GM23248 (cell line): ENCODE measurements at regions not wholly inside any gene's neighbourhood (a gene's known extent, or its start where the extent isn't known, plus 50 kb on each side); places are given as distances from the start of the nearest gene placed in this dataset.

Source experiments
- DNase-seq: peaks from one replicate; pipeline ENCODE4 v3.0.0-alpha.2; 2015
- H2AFZ ChIP-seq: fragments of 200-600 bp; sonication (generic); 2 replicates; pipeline ENCODE4 v1.6.1; 2016; ENCODE audit warnings: antibody characterized with exemption
- H3F3A ChIP-seq: fragments of 200-600 bp; sonication (generic); 2 replicates; pipeline ENCODE4 v1.6.1; 2016; ENCODE audit warnings: mild to moderate bottlenecking, antibody characterized with exemption, mixed run types; ENCODE audit not compliant: insufficient read depth
- H3K27ac ChIP-seq: fragments of 200-600 bp; sonication (generic); 2 replicates; pipeline ENCODE4 v1.5.1; 2016; ENCODE audit warnings: mild to moderate bottlenecking
- H3K27me3 ChIP-seq: fragments of 200-600 bp; sonication (generic); replicated peaks from 2 replicates; pipeline ENCODE4 v1.6.1; 2016; ENCODE audit warnings: mild to moderate bottlenecking; ENCODE audit not compliant: insufficient read depth
- H3K36me3 ChIP-seq: fragments of 200-600 bp; sonication (generic); 2 replicates; pipeline ENCODE4 v1.6.1; 2016; ENCODE audit warnings: low read depth, mild to moderate bottlenecking
- H3K4me1 ChIP-seq: fragments of 200-600 bp; sonication (generic); 2 replicates; pipeline ENCODE4 v1.6.1; 2016; ENCODE audit warnings: mild to moderate bottlenecking; ENCODE audit not compliant: insufficient read depth
- H3K4me2 ChIP-seq: fragments of 200-600 bp; sonication (generic); one replicate; pipeline ENCODE4 v1.6.1; 2016; ENCODE audit warnings: mild to moderate bottlenecking; ENCODE audit not compliant: unreplicated experiment
- H3K4me3 ChIP-seq: fragments of 200-600 bp; sonication (generic); 2 replicates; pipeline ENCODE4 v1.5.1; 2016; ENCODE audit warnings: mild to moderate bottlenecking
- H3K79me2 ChIP-seq: fragments of 200-600 bp; sonication (generic); 2 replicates; pipeline ENCODE4 v1.6.1; 2016; ENCODE audit warnings: mild to moderate bottlenecking; ENCODE audit not compliant: insufficient read depth
- H3K9ac ChIP-seq: fragments of 200-600 bp; sonication (generic); 2 replicates; pipeline ENCODE4 v1.6.1; 2016; ENCODE audit warnings: mild to moderate bottlenecking
- H3K9me2 ChIP-seq: fragments of 200-600 bp; sonication (generic); 2 replicates; pipeline ENCODE4 v1.6.1; 2016; ENCODE audit warnings: mixed run types, mild to moderate bottlenecking, moderate library complexity; ENCODE audit not compliant: insufficient read depth
- H3K9me3 ChIP-seq: fragments of 200-600 bp; sonication (generic); one replicate; pipeline ENCODE4 v1.6.1; 2017; ENCODE audit warnings: low read depth
- H4K20me1 ChIP-seq: fragments of 200-600 bp; sonication (generic); 2 replicates; pipeline ENCODE4 v1.6.0; 2016; ENCODE audit not compliant: insufficient read depth
- EZH2 ChIP-seq: fragments of 200-600 bp; sonication (generic); IDR thresholded peaks from 2 replicates; pipeline ENCODE4 v1.6.1; 2018; ENCODE audit warnings: antibody characterized with exemption, mild to moderate bottlenecking; ENCODE audit not compliant: insufficient read depth, poor library complexity, severe bottlenecking
- EZH2phosphoT487 ChIP-seq: fragments of 200-600 bp; sonication (generic); IDR thresholded peaks from 2 replicates; pipeline ENCODE4 v1.6.1; 2018; ENCODE audit warnings: antibody characterized with exemption, moderate library complexity, mild to moderate bottlenecking, low read depth; ENCODE audit not compliant: insufficient read depth
- WGBS, 2 experiments: methylation state at CpG; one replicate each; pipeline ENCODE4 v1.1.6; 2015 to 2017; ENCODE audit warnings: low lambda C conversion rate in 2 of 2, low coverage in 1 of 2; ENCODE audit errors: missing lambda C conversion rate in 2 of 2; 5-methylcytosine and 5-hydroxymethylcytosine counted together
- in situ Hi-C: fragments of 300-500 bp; cut with MboI; formaldehyde crosslinking; loops from 2 replicates; pipeline ENCODE4 v1.15.0; 2020

GRCh38 chr7:135853008-135853407 lies 104.4 kb upstream of the FAM180A start:
- Histone ChIP-seq H3K9me2 (no peaks in the 10 kb centered on the region), H3K4me1 (peaks cover 25% of the 10 kb centered on the region), H2AFZ (no peak overlapping the region), H3K9ac (no peak overlapping the region), H3K4me2 (no peak overlapping the region), H3K79me2 (no peaks in the 10 kb centered on the region), H3K27ac (peak overlapping the region; percentile 15; the same call in 1 of the 2 replicates), H3K36me3 (no peaks in the 10 kb centered on the region), H3K4me3 (no peak overlapping the region), H4K20me1 (no peaks in the 10 kb centered on the region), H3K9me3 (no peaks in the 10 kb centered on the region), H3K27me3 (no peaks in the 10 kb centered on the region), H3F3A (peaks cover 15% of the 10 kb centered on the region)
- in situ Hi-C loops: no loop called here
- DNase-seq: no peak
- 65 to 75% methylated on average over 3 of the region's 3 CpGs for WGBS, 2 experiments
- TF ChIP-seq EZH2phosphoT487 (no peak), EZH2 (no peak)

- H3K27ac ChIP-seq: no peak overlapping the region
- no peaks in the 10 kb centered on the region for H4K20me1 ChIP-seq
- in situ Hi-C loops: no loop called here
- no peak overlapping the region for H3K4me2 ChIP-seq
- no peak overlapping the region for H3K4me3 ChIP-seq
- H3K9ac ChIP-seq: no peak overlapping the region
- H3K9me2 ChIP-seq: no peaks in the 10 kb centered on the region
- H3K4me1 ChIP-seq: peaks cover 10% of the 10 kb centered on the region
- H3K36me3 ChIP-seq: no peaks in the 10 kb centered on the region
- no peaks in the 10 kb centered on the region for H3K79me2 ChIP-seq
- H3K27me3 ChIP-seq: no peaks in the 10 kb centered on the region
- H2AFZ ChIP-seq: no peak overlapping the region
- 86 to 96% methylated on average over 2 of the region's 2 CpGs for WGBS, 2 experiments
- H3F3A ChIP-seq: no peaks in the 10 kb centered on the region
- TF ChIP-seq EZH2 (no peak), EZH2phosphoT487 (no peak)
- no peaks in the 10 kb centered on the region for H3K9me3 ChIP-seq
- no peak for DNase-seq
Observed at GRCh38 chr7:135847242-135847641, 98.6 kb upstream of the FAM180A start.

GRCh38 chr7:135846339-135846738 lies 97.7 kb upstream of the FAM180A start:
- Histone ChIP-seq H4K20me1 (no peaks in the 10 kb centered on the region), H3K4me2 (no peak overlapping the region), H3K4me3 (no peak overlapping the region), H2AFZ (no peak overlapping the region), H3K4me1 (peaks cover 10% of the 10 kb centered on the region), H3K9me3 (no peaks in the 10 kb centered on the region), H3K9me2 (no peaks in the 10 kb centered on the region), H3K27ac (no peak overlapping the region), H3K27me3 (no peaks in the 10 kb centered on the region), H3K79me2 (no peaks in the 10 kb centered on the region), H3F3A (no peaks in the 10 kb centered on the region), H3K36me3 (no peaks in the 10 kb centered on the region), H3K9ac (no peak overlapping the region)
- WGBS, 2 experiments: 87 to 93% methylated on average over 5 of the region's 5 CpGs
- no peak for TF ChIP-seq EZH2
- TF ChIP-seq EZH2phosphoT487: no peak
- in situ Hi-C loops: no loop called here
- DNase-seq: no peak

GRCh38 chr7:135845415-135846075 lies 96.9 kb upstream of the FAM180A start:
- no peak overlapping the region for H2AFZ ChIP-seq
- no peak overlapping the region for H3K4me2 ChIP-seq
- TF ChIP-seq EZH2 (no peak), EZH2phosphoT487 (no peak)
- in situ Hi-C loops: no loop called here
- 82 to 93% methylated on average over 3 of the region's 3 CpGs for WGBS, 2 experiments
- no peaks in the 10 kb centered on the region for H4K20me1 ChIP-seq
- no peak overlapping the region for H3K9ac ChIP-seq
- H3K79me2 ChIP-seq: no peaks in the 10 kb centered on the region
- no peak overlapping the region for H3K4me3 ChIP-seq
- DNase-seq: peak; percentile 25
- no peak overlapping the region for H3K27ac ChIP-seq
- H3F3A ChIP-seq: no peaks in the 10 kb centered on the region
- H3K36me3 ChIP-seq: no peaks in the 10 kb centered on the region
- H3K9me2 ChIP-seq: no peaks in the 10 kb centered on the region
- H3K4me1 ChIP-seq: peaks cover 10% of the 10 kb centered on the region
- no peaks in the 10 kb centered on the region for H3K9me3 ChIP-seq
- H3K27me3 ChIP-seq: no peaks in the 10 kb centered on the region

- Histone ChIP-seq H3F3A (no peaks in the 10 kb centered on the region), H3K36me3 (no peaks in the 10 kb centered on the region), H3K27me3 (no peaks in the 10 kb centered on the region), H3K79me2 (no peaks in the 10 kb centered on the region), H3K27ac (no peak overlapping the region), H3K9ac (no peak overlapping the region), H2AFZ (no peak overlapping the region), H3K4me1 (peaks cover 10% of the 10 kb centered on the region), H4K20me1 (no peaks in the 10 kb centered on the region), H3K9me2 (no peaks in the 10 kb centered on the region), H3K4me3 (no peak overlapping the region), H3K9me3 (no peaks in the 10 kb centered on the region), H3K4me2 (no peak overlapping the region)
- WGBS, 2 experiments: 80 to 83% methylated on average over 5 of the region's 5 CpGs
- no peak for DNase-seq
- in situ Hi-C loops: no loop called here
- TF ChIP-seq EZH2: no peak
- TF ChIP-seq EZH2phosphoT487: no peak
Observed at GRCh38 chr7:135844903-135845302, 96.3 kb upstream of the FAM180A start.
